ENCODE measurements at regions not wholly inside any gene's neighbourhood (a gene's known extent, or its start where the extent isn't known, plus 50 kb on each side); places are given as distances from the start of the nearest gene placed in this dataset.

GRCh38 chr7:54687462-54688212 is 71.4 kb downstream of the SEC61G start:
- ChIA-PET SMC1A (ENCODE audit: uncharacterized antibody, unreplicated experiment) (no interaction called here), RAD21 (ENCODE audit: unreplicated experiment) (no interaction called here), CTCF (no interaction called here), POLR2A (no interaction called here)
- no peak for FAIRE-seq
- no peaks in the 10 kb centered on the region for H3K27me3 ChIP-seq (replicated peaks in 1 of 2; ENCODE audit: control insufficient read depth in 2 of 2, insufficient read depth in 2 of 2, low read length in 1 of 2)
- no peak for DNase-seq (ENCODE audit: low read depth, low spot score)
- H3K9me3 ChIP-seq (replicated peaks; ENCODE audit: control insufficient read depth, insufficient read depth, low read length): no peaks in the 10 kb centered on the region
- H3K27ac ChIP-seq (ENCODE audit: control insufficient read depth, insufficient read depth): no peak overlapping the region
- H3K4me2 ChIP-seq (ENCODE audit: control insufficient read depth, insufficient read depth): no peak overlapping the region
- H4K20me1 ChIP-seq (ENCODE audit: control insufficient read depth, insufficient read depth): no peaks in the 10 kb centered on the region
- no peak overlapping the region for H3K9ac ChIP-seq (ENCODE audit: control insufficient read depth, insufficient read depth, low read length)
- ATAC-seq: no peak
- intact Hi-C loops (cut with micrococcal nuclease; ENCODE audit: unreplicated experiment) (no loop called here), in situ Hi-C loops (cut with MboI) (no loop called here)
- no peaks in the 10 kb centered on the region for H3K4me1 ChIP-seq (ENCODE audit: control insufficient read depth, insufficient read depth, low read length)
- TF ChIP-seq CBFB (IDR thresholded peaks at IDR 0.05; ENCODE audit: low read depth): no peak
- no peak for TF ChIP-seq MXI1 (IDR thresholded peaks at IDR 0.05; ENCODE audit: low read depth, low read length)
- TF ChIP-seq WRNIP1 (IDR thresholded peaks at IDR 0.05; ENCODE audit: borderline replicate concordance, low read depth, low read length): no peak
- TF ChIP-seq NR2C2 (IDR thresholded peaks at IDR 0.05; ENCODE audit: borderline replicate concordance, control insufficient read depth, insufficient read length, low read depth): no peak
- TF ChIP-seq, protein P1, sequence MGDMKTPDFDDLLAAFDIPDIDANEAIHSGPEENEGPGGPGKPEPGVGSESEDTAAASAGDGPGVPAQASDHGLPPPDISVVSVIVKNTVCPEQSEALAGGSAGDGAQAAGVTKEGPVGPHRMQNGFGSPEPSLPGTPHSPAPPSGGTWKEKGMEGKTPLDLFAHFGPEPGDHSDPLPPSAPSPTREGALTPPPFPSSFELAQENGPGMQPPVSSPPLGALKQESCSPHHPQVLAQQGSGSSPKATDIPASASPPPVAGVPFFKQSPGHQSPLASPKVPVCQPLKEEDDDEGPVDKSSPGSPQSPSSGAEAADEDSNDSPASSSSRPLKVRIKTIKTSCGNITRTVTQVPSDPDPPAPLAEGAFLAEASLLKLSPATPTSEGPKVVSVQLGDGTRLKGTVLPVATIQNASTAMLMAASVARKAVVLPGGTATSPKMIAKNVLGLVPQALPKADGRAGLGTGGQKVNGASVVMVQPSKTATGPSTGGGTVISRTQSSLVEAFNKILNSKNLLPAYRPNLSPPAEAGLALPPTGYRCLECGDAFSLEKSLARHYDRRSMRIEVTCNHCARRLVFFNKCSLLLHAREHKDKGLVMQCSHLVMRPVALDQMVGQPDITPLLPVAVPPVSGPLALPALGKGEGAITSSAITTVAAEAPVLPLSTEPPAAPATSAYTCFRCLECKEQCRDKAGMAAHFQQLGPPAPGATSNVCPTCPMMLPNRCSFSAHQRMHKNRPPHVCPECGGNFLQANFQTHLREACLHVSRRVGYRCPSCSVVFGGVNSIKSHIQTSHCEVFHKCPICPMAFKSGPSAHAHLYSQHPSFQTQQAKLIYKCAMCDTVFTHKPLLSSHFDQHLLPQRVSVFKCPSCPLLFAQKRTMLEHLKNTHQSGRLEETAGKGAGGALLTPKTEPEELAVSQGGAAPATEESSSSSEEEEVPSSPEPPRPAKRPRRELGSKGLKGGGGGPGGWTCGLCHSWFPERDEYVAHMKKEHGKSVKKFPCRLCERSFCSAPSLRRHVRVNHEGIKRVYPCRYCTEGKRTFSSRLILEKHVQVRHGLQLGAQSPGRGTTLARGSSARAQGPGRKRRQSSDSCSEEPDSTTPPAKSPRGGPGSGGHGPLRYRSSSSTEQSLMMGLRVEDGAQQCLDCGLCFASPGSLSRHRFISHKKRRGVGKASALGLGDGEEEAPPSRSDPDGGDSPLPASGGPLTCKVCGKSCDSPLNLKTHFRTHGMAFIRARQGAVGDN (IDR thresholded peaks at IDR 0.05): no peak
- no peak for TF ChIP-seq RB1 (IDR thresholded peaks at IDR 0.05; ENCODE audit: borderline replicate concordance)
- TF ChIP-seq TCF7 (IDR thresholded peaks at IDR 0.05; ENCODE audit: borderline replicate concordance): no peak
- TF ChIP-seq RCOR1 (conservative IDR thresholded peaks at IDR 0.05; ENCODE audit: low read depth, low read length): no peak
- BruUV-seq (replicated peaks): no TSS peak
- no peaks in the 10 kb centered on the region for H3K79me2 ChIP-seq (ENCODE audit: control insufficient read depth, insufficient read depth, low read length)
- H3K4me3 ChIP-seq: no peak overlapping the region
- H3K36me3 ChIP-seq (ENCODE audit: control insufficient read depth in 2 of 2, insufficient read depth in 2 of 2, low read length in 1 of 2): no peaks in the 10 kb centered on the region
- WGBS (ENCODE audit: insufficient coverage, insufficient replicate concordance, low lambda C conversion rate, missing lambda C conversion rate): 35% methylated on average over 5 of the region's 5 CpGs
- no peak overlapping the region for H2AFZ ChIP-seq (ENCODE audit: control insufficient read depth, low read depth, low read length)

All from GM12878 (cell line).